ENCODE measurements at regions not wholly inside any gene's neighbourhood (a gene's known extent, or its start where the extent isn't known, plus 50 kb on each side); places are given as distances from the start of the nearest gene placed in this dataset.

DNA sequence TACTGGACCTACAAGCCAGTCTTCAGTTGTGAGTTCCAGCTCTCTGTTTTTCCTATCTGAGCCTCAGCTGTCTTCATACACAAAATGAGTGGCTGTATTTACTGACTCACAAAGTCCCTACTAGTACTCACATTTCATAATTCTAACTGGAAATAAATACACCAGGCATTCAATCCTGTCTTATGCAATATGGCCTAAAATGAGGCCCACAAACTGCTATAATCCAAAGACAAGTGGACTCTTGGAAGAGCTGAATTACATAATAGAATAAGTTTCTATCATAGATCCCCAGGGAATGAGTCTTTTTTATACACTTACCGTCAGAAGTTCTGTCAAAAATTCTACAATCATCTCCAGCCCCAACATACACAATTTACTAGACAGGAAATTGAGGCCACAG is 211.9 kb downstream of the LRRN1 start:
- POLR2A ChIA-PET = no interaction called here
- FAIRE-seq (no peak), ATAC-seq (no peak), DNase-seq (ENCODE audit: low read depth in 1 of 2, low spot score in 1 of 2) (no peak)
- TF ChIP-seq CEBPB (IDR thresholded peaks at IDR 0.05) (no peak), GATA3 (IDR thresholded peaks at IDR 0.05; ENCODE audit: borderline replicate concordance) (no peak), MAFK (IDR thresholded peaks at IDR 0.05; ENCODE audit: partially characterized antibody) (no peak), TFCP2L1 (CRISPR knock-in tag; IDR thresholded peaks at IDR 0.05) (no peak), ZSCAN20 (CRISPR knock-in tag; IDR thresholded peaks at IDR 0.05) (no peak), PHF8 (IDR thresholded peaks at IDR 0.05; ENCODE audit: borderline replicate concordance, low read depth) (no peak), EP300 (IDR thresholded peaks at IDR 0.05) (no peak), JUNB (IDR thresholded peaks at IDR 0.05) (no peak), FOXS1 (CRISPR knock-in tag; IDR thresholded peaks at IDR 0.05) (no peak), NR3C1 (IDR thresholded peaks at IDR 0.05) (no peak), EHF (CRISPR knock-in tag; IDR thresholded peaks at IDR 0.05) (no peak), HOXA7 (CRISPR knock-in tag; IDR thresholded peaks at IDR 0.05) (no peak), POLR2AphosphoS2 (conservative IDR thresholded peaks at IDR 0.05; ENCODE audit: low read length) (no peak)
- TF ChIP-seq, protein P1, sequence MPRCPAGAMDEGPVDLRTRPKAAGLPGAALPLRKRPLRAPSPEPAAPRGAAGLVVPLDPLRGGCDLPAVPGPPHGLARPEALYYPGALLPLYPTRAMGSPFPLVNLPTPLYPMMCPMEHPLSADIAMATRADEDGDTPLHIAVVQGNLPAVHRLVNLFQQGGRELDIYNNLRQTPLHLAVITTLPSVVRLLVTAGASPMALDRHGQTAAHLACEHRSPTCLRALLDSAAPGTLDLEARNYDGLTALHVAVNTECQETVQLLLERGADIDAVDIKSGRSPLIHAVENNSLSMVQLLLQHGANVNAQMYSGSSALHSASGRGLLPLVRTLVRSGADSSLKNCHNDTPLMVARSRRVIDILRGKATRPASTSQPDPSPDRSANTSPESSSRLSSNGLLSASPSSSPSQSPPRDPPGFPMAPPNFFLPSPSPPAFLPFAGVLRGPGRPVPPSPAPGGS (IDR thresholded peaks at IDR 0.05) = no peak
- TF ChIP-seq, protein P2, sequence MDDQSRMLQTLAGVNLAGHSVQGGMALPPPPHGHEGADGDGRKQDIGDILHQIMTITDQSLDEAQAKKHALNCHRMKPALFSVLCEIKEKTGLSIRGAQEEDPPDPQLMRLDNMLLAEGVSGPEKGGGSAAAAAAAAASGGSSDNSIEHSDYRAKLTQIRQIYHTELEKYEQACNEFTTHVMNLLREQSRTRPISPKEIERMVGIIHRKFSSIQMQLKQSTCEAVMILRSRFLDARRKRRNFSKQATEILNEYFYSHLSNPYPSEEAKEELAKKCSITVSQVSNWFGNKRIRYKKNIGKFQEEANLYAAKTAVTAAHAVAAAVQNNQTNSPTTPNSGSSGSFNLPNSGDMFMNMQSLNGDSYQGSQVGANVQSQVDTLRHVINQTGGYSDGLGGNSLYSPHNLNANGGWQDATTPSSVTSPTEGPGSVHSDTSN (IDR thresholded peaks at IDR 0.05) = no peak
- TF ChIP-seq, protein P3, sequence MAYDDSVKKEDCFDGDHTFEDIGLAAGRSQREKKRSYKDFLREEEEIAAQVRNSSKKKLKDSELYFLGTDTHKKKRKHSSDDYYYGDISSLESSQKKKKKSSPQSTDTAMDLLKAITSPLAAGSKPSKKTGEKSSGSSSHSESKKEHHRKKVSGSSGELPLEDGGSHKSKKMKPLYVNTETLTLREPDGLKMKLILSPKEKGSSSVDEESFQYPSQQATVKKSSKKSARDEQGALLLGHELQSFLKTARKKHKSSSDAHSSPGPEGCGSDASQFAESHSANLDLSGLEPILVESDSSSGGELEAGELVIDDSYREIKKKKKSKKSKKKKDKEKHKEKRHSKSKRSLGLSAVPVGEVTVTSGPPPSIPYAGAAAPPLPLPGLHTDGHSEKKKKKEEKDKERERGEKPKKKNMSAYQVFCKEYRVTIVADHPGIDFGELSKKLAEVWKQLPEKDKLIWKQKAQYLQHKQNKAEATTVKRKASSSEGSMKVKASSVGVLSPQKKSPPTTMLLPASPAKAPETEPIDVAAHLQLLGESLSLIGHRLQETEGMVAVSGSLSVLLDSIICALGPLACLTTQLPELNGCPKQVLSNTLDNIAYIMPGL (CRISPR knock-in tag; IDR thresholded peaks at IDR 0.05; ENCODE audit: borderline replicate concordance) = no peak
- TF ChIP-seq, protein P4, sequence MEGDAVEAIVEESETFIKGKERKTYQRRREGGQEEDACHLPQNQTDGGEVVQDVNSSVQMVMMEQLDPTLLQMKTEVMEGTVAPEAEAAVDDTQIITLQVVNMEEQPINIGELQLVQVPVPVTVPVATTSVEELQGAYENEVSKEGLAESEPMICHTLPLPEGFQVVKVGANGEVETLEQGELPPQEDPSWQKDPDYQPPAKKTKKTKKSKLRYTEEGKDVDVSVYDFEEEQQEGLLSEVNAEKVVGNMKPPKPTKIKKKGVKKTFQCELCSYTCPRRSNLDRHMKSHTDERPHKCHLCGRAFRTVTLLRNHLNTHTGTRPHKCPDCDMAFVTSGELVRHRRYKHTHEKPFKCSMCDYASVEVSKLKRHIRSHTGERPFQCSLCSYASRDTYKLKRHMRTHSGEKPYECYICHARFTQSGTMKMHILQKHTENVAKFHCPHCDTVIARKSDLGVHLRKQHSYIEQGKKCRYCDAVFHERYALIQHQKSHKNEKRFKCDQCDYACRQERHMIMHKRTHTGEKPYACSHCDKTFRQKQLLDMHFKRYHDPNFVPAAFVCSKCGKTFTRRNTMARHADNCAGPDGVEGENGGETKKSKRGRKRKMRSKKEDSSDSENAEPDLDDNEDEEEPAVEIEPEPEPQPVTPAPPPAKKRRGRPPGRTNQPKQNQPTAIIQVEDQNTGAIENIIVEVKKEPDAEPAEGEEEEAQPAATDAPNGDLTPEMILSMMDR (IDR thresholded peaks at IDR 0.05) = no peak
- H3K9me3 ChIP-seq = no peaks in the 10 kb centered on the region
- CTCF ChIA-PET = no interaction called here
- no peaks in the 10 kb centered on the region for H3K4me1 ChIP-seq
- no peak overlapping the region for H3K4me2 ChIP-seq
- no peak overlapping the region for H3K4me3 ChIP-seq
- H3K27ac ChIP-seq = no peak overlapping the region
- WGBS (ENCODE audit: missing lambda C conversion rate) = 0% methylated on average over 1 of the region's 1 CpG

DNA sequence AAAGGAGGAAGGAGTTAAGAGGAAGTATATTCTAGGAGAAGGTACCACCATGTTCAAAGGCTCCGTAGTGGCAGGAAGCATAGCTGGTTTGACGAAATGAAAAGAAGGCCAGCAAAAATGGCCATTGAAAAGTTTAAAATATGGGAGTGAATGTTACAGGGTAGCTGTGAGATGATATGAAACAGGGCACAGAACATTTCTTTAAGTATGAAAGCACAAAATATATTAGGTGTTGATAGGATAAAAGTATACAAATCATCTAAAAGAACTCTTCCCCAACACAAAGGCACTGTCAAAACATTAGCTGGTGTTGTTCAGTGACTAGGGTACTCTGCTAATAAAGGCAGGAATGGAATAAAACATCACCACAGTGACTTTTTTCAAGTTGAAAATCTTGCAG is 216.2 kb downstream of the LRRN1 start:
- DNase-seq (ENCODE audit: low read depth in 1 of 2, low spot score in 1 of 2) = no peak
- no peak for FAIRE-seq
- POLR2A ChIA-PET = no interaction called here
- no peaks in the 10 kb centered on the region for H3K9me3 ChIP-seq
- H3K4me2 ChIP-seq = no peak overlapping the region
- CTCF ChIA-PET = no interaction called here
- no peak overlapping the region for H3K4me3 ChIP-seq
- no peak overlapping the region for H3K27ac ChIP-seq
- H3K4me1 ChIP-seq = no peaks in the 10 kb centered on the region
- 11% methylated on average over 2 of the region's 2 CpGs for WGBS (ENCODE audit: missing lambda C conversion rate)
- ATAC-seq = no peak
- TF ChIP-seq, protein P5, sequence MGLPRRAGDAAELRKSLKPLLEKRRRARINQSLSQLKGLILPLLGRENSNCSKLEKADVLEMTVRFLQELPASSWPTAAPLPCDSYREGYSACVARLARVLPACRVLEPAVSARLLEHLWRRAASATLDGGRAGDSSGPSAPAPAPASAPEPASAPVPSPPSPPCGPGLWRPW (IDR thresholded peaks at IDR 0.05) = no peak
- TF ChIP-seq, protein P3 (CRISPR knock-in tag; IDR thresholded peaks at IDR 0.05; ENCODE audit: borderline replicate concordance) = no peak
- no peak for TF ChIP-seq ZSCAN20 (CRISPR knock-in tag; IDR thresholded peaks at IDR 0.05)
- TF ChIP-seq NR3C1 (IDR thresholded peaks at IDR 0.05) = no peak
- no peak for TF ChIP-seq ZC3H11A (IDR thresholded peaks at IDR 0.05)
- TF ChIP-seq, protein P6, sequence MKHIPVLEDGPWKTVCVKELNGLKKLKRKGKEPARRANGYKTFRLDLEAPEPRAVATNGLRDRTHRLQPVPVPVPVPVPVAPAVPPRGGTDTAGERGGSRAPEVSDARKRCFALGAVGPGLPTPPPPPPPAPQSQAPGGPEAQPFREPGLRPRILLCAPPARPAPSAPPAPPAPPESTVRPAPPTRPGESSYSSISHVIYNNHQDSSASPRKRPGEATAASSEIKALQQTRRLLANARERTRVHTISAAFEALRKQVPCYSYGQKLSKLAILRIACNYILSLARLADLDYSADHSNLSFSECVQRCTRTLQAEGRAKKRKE (CRISPR knock-in tag; IDR thresholded peaks at IDR 0.05; ENCODE audit: low read depth) = no peak
- TF ChIP-seq POLR2A (IDR thresholded peaks at IDR 0.05; ENCODE audit: low read length) = no peak
- TF ChIP-seq, protein P7, sequence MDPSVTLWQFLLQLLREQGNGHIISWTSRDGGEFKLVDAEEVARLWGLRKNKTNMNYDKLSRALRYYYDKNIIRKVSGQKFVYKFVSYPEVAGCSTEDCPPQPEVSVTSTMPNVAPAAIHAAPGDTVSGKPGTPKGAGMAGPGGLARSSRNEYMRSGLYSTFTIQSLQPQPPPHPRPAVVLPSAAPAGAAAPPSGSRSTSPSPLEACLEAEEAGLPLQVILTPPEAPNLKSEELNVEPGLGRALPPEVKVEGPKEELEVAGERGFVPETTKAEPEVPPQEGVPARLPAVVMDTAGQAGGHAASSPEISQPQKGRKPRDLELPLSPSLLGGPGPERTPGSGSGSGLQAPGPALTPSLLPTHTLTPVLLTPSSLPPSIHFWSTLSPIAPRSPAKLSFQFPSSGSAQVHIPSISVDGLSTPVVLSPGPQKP (IDR thresholded peaks at IDR 0.05; ENCODE audit: low read depth, low read length) = no peak
- TF ChIP-seq ZFP36 (IDR thresholded peaks at IDR 0.05; ENCODE audit: borderline replicate concordance, partially characterized antibody) = no peak
- TF ChIP-seq, protein P8, sequence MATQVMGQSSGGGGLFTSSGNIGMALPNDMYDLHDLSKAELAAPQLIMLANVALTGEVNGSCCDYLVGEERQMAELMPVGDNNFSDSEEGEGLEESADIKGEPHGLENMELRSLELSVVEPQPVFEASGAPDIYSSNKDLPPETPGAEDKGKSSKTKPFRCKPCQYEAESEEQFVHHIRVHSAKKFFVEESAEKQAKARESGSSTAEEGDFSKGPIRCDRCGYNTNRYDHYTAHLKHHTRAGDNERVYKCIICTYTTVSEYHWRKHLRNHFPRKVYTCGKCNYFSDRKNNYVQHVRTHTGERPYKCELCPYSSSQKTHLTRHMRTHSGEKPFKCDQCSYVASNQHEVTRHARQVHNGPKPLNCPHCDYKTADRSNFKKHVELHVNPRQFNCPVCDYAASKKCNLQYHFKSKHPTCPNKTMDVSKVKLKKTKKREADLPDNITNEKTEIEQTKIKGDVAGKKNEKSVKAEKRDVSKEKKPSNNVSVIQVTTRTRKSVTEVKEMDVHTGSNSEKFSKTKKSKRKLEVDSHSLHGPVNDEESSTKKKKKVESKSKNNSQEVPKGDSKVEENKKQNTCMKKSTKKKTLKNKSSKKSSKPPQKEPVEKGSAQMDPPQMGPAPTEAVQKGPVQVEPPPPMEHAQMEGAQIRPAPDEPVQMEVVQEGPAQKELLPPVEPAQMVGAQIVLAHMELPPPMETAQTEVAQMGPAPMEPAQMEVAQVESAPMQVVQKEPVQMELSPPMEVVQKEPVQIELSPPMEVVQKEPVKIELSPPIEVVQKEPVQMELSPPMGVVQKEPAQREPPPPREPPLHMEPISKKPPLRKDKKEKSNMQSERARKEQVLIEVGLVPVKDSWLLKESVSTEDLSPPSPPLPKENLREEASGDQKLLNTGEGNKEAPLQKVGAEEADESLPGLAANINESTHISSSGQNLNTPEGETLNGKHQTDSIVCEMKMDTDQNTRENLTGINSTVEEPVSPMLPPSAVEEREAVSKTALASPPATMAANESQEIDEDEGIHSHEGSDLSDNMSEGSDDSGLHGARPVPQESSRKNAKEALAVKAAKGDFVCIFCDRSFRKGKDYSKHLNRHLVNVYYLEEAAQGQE (IDR thresholded peaks at IDR 0.05) = no peak

Measured in A549 (cell line).